HCT116 (cell line): ENCODE measurements at regions not wholly inside any gene's neighbourhood (a gene's known extent, or its start where the extent isn't known, plus 50 kb on each side); places are given as distances from the start of the nearest gene placed in this dataset.

Experiments used
- ATAC-seq: fragments of 200-7000 bp; cut with Tn5 transposase; 2 replicates; pipeline ENCODE4 v1.9.1; 2020; ENCODE audit warnings: mild to moderate bottlenecking, moderate library complexity
- BruUV-seq: library from RNA; stranded (reverse); fragments of 400-500 nt; replicated peaks from 2 replicates; lab custom pipeline; 2021; lab: Mats Ljungman, UMichigan
- CTCF ChIA-PET: fragments of 300-600 bp; sonication (Branson Sonifier 250); formaldehyde crosslinking; loops from one replicate; lab custom pipeline; 2021; ENCODE audit warnings: antibody characterized with exemption; lab: Charles Lee
- POLR2A ChIA-PET: fragments of 300-600, 350-600 bp; sonication (Branson Sonifier 250); formaldehyde crosslinking; loops from one replicate; lab custom pipeline; 2021; ENCODE audit warnings: antibody characterized with exemption; lab: Charles Lee
- RAD21 ChIA-PET, 2 experiments: fragments of 300-600 bp; sonication (Branson Sonifier 250); formaldehyde crosslinking; loops; one replicate each; lab custom pipeline; 2023; ENCODE audit warnings: low total read pairs in 2 of 2; ENCODE audit not compliant: uncharacterized antibody in 2 of 2, unreplicated experiment in 2 of 2, low non-redundant PET in 1 of 2; lab: Charles Lee
- DNase-seq: peaks from one replicate; pipeline ENCODE4 v3.0.0-alpha.2; 2010; ENCODE audit warnings: low read depth, low spot score
- H2AFZ ChIP-seq: fragments of 200-600 bp; shearing (Covaris generic), sonication (generic); 2 replicates; pipeline ENCODE4 v1.6.1; 2017; ENCODE audit warnings: low read depth, mixed run types, mixed read lengths, antibody characterized with exemption, low read length; ENCODE audit not compliant: poor library complexity, severe bottlenecking
- H3K27ac ChIP-seq: 2 replicates; pipeline ENCODE4 v1.5.1; 2012; ENCODE audit warnings: low read depth, low read length
- H3K27me3 ChIP-seq: fragments of 200-600 bp; sonication (generic); 2 replicates; pipeline ENCODE4 v1.6.1; 2016; ENCODE audit warnings: mixed run types, low read length, mixed read lengths; ENCODE audit not compliant: insufficient read depth
- H3K36me3 ChIP-seq, 2 experiments: fragments of 200-500 bp in 1 of 2; fragments of 200-600 bp in 1 of 2; sonication (Bioruptor generic) in 1 of 2; sonication (generic) in 1 of 2; 2 replicates each; pipeline versions ENCODE4 v1.5.1 to v1.6.1; 2014 to 2016; ENCODE audit warnings: low read length in 2 of 2, inconsistent platforms in 1 of 2, mixed read lengths in 1 of 2, mixed run types in 1 of 2; ENCODE audit not compliant: insufficient read depth in 2 of 2, control insufficient read depth in 1 of 2
- H3K4me1 ChIP-seq, 2 experiments: fragments of 200-600 bp in 1 of 2; sonication (generic) in 1 of 2; 2 replicates each; pipeline versions ENCODE4 v1.5.1 to v1.6.1; 2012 to 2017; ENCODE audit warnings: low read length in 2 of 2, inconsistent platforms in 1 of 2, mild to moderate bottlenecking in 1 of 2, mixed read lengths in 1 of 2, mixed run types in 1 of 2, moderate library complexity in 1 of 2; ENCODE audit not compliant: insufficient read depth in 2 of 2, control insufficient read depth in 1 of 2
- H3K4me2 ChIP-seq: fragments of 200-600 bp; sonication (generic); 2 replicates; pipeline ENCODE4 v1.6.1; 2017; ENCODE audit warnings: mixed run types, low read length, mixed read lengths
- H3K4me3 ChIP-seq, 2 experiments: fragments of 200-600 bp in 1 of 2; sonication (generic) in 1 of 2; replicated peaks in 1 of 2; 2 replicates each; pipeline ENCODE4 v1.5.1; 2011 to 2016; ENCODE audit warnings: low read length in 2 of 2, control low read depth in 1 of 2, low read depth in 1 of 2, mild to moderate bottlenecking in 1 of 2, mixed read lengths in 1 of 2, mixed run types in 1 of 2
- H3K79me2 ChIP-seq: fragments of 200-600 bp; sonication (generic); 2 replicates; pipeline ENCODE4 v1.6.1; 2017; ENCODE audit warnings: mild to moderate bottlenecking, mixed run types, low read length, moderate library complexity, mixed read lengths; ENCODE audit not compliant: insufficient read depth
- H3K9ac ChIP-seq: fragments of 200-600 bp; sonication (generic); 2 replicates; pipeline ENCODE4 v1.6.1; 2016; ENCODE audit warnings: low read length, mixed read lengths
- H3K9me2 ChIP-seq: fragments of 200-600 bp; sonication (generic), shearing (Covaris generic); 2 replicates; pipeline ENCODE4 v1.6.1; 2017; ENCODE audit warnings: mixed run types, mild to moderate bottlenecking, moderate library complexity; ENCODE audit not compliant: insufficient read depth
- H3K9me3 ChIP-seq, 2 experiments: fragments of 200-500 bp in 1 of 2; fragments of 200-600 bp in 1 of 2; sonication (Bioruptor generic) in 1 of 2; sonication (generic) in 1 of 2; 2 replicates each; pipeline ENCODE4 v1.6.1; 2014 to 2017; ENCODE audit warnings: low read length in 2 of 2, mixed read lengths in 2 of 2, inconsistent platforms in 1 of 2, low read depth in 1 of 2, mild to moderate bottlenecking in 1 of 2, mixed run types in 1 of 2, moderate library complexity in 1 of 2; ENCODE audit not compliant: control insufficient read depth in 1 of 2, insufficient read depth in 1 of 2
- H4K20me1 ChIP-seq: fragments of 200-600 bp; sonication (generic), shearing (Covaris generic); 2 replicates; pipeline ENCODE4 v1.6.1; 2017; ENCODE audit warnings: mixed run types, mild to moderate bottlenecking, moderate library complexity; ENCODE audit not compliant: insufficient read depth
- CEBPB ChIP-seq: IDR thresholded peaks from 2 replicates; pipeline ENCODE4 v1.6.1; 2012; ENCODE audit warnings: low read depth
- EGR1 ChIP-seq: IDR thresholded peaks from 2 replicates; pipeline ENCODE4 v1.6.1; 2012; ENCODE audit warnings: low read depth
- EZH2 ChIP-seq: fragments of 200-600 bp; sonication (generic); IDR thresholded peaks from 2 replicates; pipeline ENCODE4 v1.6.1; 2017; ENCODE audit warnings: antibody characterized with exemption, mixed run types
- EZH2phosphoT487 ChIP-seq: fragments of 200-600 bp; IDR thresholded peaks from 2 replicates; pipeline ENCODE4 v1.6.1; 2018; ENCODE audit warnings: antibody characterized with exemption, borderline replicate concordance
- MAX ChIP-seq: IDR thresholded peaks from 2 replicates; pipeline ENCODE4 v1.6.1; 2012
- POLR2A ChIP-seq: IDR thresholded peaks from 2 replicates; pipeline ENCODE4 v1.7.0; 2011; ENCODE audit warnings: borderline replicate concordance; ENCODE audit not compliant: insufficient read depth, insufficient read length; ENCODE audit errors: extremely low read depth
- POLR2AphosphoS5 ChIP-seq: IDR thresholded peaks from 2 replicates; pipeline ENCODE4 v1.6.1; 2011; ENCODE audit warnings: mild to moderate bottlenecking, low read depth, low read length, moderate library complexity
- REST ChIP-seq: IDR thresholded peaks from 2 replicates; pipeline ENCODE4 v1.6.1; 2012; ENCODE audit warnings: low read depth
- SIN3A ChIP-seq: IDR thresholded peaks from 2 replicates; pipeline ENCODE4 v1.6.1; 2012; ENCODE audit warnings: low read depth
- SP1 ChIP-seq: IDR thresholded peaks from 2 replicates; pipeline ENCODE4 v1.6.1; 2012; ENCODE audit warnings: low read depth
- SRF ChIP-seq: IDR thresholded peaks from 2 replicates; pipeline ENCODE4 v1.6.1; 2012; ENCODE audit warnings: low read depth
- YY1 ChIP-seq: IDR thresholded peaks from 2 replicates; pipeline ENCODE4 v1.6.1; 2011; ENCODE audit warnings: low read length, low read depth, moderate library complexity, mild to moderate bottlenecking; ENCODE audit not compliant: insufficient replicate concordance; ENCODE audit errors: extremely low read depth
- ZFX ChIP-seq: fragments of 450-650 bp; IDR thresholded peaks from 2 replicates; pipeline ENCODE4 v1.6.1; 2017
- ZNF274 ChIP-seq: fragments of 200-500 bp; sonication (Bioruptor generic); IDR thresholded peaks from 2 replicates; pipeline ENCODE4 v1.6.1; 2014; ENCODE audit warnings: mild to moderate bottlenecking, low read depth, low read length, inconsistent platforms
- intact Hi-C: fragments of 100-400 bp; cut with micrococcal nuclease; formaldehyde crosslinking; loops from 2 replicates; pipeline ENCODE4 v1.10.0; 2022
- TF ChIP-seq, protein P1 (sequence below): IDR thresholded peaks from 2 replicates; pipeline ENCODE4 v1.6.1; 2012

- peaks cover 9 to 39% of the 10 kb centered on the region in 2 experiments; a peak in 2 of 4 replicates for H3K9me3 ChIP-seq
- no peak overlapping the region for H3K4me2 ChIP-seq
- TF ChIP-seq MAX (no peak), EZH2phosphoT487 (no peak), EZH2 (no peak), POLR2A (no peak), ZFX (no peak)
- no peak overlapping the region for H3K4me3 ChIP-seq
- H4K20me1 ChIP-seq, result no peaks in the 10 kb centered on the region
- no peaks in the 10 kb centered on the region for H3K36me3 ChIP-seq
- no peak overlapping the region for H2AFZ ChIP-seq
- no peak overlapping the region for H3K27ac ChIP-seq
- DNase-seq, result no peak
- POLR2A ChIA-PET, result no interaction called here
- intact Hi-C loops, result no loop called here
- BruUV-seq, result no TSS peak
- H3K4me1 ChIP-seq, result no peaks in the 10 kb centered on the region
- RAD21 ChIA-PET, result no interaction called here
- H3K27me3 ChIP-seq, result no peaks in the 10 kb centered on the region
- no peaks in the 10 kb centered on the region for H3K79me2 ChIP-seq
- CTCF ChIA-PET, result no interaction called here
- H3K9me2 ChIP-seq, result no peaks in the 10 kb centered on the region
- no peak overlapping the region for H3K9ac ChIP-seq
- ATAC-seq, result no peak
Measured at GRCh38 chr5:31051316-31051715, 142.2 kb upstream of the CDH6 start.

GRCh38 chr5:31049936-31050704, 143.4 kb upstream of the CDH6 start:
- ChIA-PET RAD21 (no interaction called here), CTCF (no interaction called here), POLR2A (no interaction called here)
- Histone ChIP-seq H3K4me2 (no peak overlapping the region), H3K27me3 (no peaks in the 10 kb centered on the region), H3K36me3 (no peaks in the 10 kb centered on the region), H3K4me3 (no peak overlapping the region), H3K4me1 (no peaks in the 10 kb centered on the region), H3K9ac (no peak overlapping the region), H3K9me3 (peaks cover 9 to 39% of the 10 kb centered on the region in 2 experiments; a peak in 2 of 4 replicates), H4K20me1 (no peaks in the 10 kb centered on the region), H2AFZ (no peak overlapping the region), H3K27ac (no peak overlapping the region), H3K79me2 (no peaks in the 10 kb centered on the region), H3K9me2 (no peaks in the 10 kb centered on the region)
- DNase-seq (no peak), ATAC-seq (no peak)
- no TSS peak for BruUV-seq
- intact Hi-C loops, result no loop called here
- TF ChIP-seq REST (no peak), POLR2A (no peak), EGR1 (no peak), EZH2phosphoT487 (no peak), POLR2AphosphoS5 (no peak), MAX (no peak), YY1 (no peak), CEBPB (no peak), EZH2 (no peak), SIN3A (no peak), ZNF274 (no peak), SP1 (no peak), SRF (no peak)
- TF ChIP-seq, protein P1, sequence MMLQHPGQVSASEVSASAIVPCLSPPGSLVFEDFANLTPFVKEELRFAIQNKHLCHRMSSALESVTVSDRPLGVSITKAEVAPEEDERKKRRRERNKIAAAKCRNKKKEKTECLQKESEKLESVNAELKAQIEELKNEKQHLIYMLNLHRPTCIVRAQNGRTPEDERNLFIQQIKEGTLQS, result no peak
